ENCODE measurements at regions not wholly inside any gene's neighbourhood (a gene's known extent, or its start where the extent isn't known, plus 50 kb on each side); places are given as distances from the start of the nearest gene placed in this dataset.

GRCh38 chr18:45384962-45385315, 230.3 kb upstream of the SLC14A2 start:
- no peak for DNase-seq

DNA sequence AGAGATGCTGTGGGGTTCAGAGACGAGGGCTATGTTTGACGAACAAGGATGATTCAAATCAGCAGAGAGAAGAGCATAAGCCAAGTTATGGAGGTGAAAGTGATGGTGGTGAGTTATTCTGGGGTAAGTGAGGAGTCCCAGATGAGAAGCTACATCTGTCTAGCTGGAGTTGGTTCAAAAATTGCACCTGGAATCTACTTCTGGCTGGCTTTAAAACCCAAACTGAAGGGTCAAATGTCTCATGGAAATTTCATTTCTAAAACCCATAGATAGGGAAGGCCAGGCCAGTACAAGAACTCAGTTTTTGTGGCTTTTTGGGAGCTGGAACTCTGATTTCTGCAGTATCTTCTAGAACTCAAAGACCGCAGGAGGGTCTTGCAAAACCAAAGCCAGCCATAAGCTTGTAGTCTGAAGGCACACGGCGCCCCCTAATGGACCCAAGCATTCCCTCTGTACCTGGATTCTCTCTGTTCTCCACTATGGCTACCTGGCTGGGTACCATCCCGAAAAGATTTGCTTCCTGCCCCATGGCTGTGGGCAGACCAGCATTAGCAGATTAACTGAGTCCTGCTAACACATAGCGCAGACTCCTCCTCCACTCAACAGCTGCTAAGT, 229.1 kb upstream of the SLC14A2 start:
- DNase-seq = no peak

DNA sequence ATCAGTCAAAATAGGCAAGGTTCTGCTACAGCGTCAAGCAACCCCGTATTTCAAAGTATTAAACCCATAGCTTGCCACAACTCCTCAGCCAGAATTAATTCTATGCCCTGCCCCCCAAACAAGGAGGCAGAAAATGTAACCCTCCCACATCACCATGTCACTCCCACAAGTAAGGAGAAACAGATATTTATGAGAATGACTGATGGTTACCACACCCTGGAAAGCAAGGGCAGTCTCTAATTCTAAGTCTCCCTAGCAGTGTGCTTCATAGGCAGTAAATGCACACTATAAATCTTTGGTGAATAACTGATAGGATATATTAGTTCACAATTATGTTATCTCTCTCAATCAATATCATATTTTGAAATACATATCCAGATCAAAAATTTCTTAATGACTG, 228.0 kb upstream of the SLC14A2 start:
- DNase-seq = no peak

GRCh38 chr18:45398448-45398847, 216.8 kb upstream of the SLC14A2 start:
- no peak for DNase-seq

GRCh38 chr18:45399146-45399545, 216.1 kb upstream of the SLC14A2 start:
- no peak for DNase-seq

- DNase-seq = no peak
These were observed 215.6 kb upstream of the SLC14A2 start for GRCh38 chr18:45399643-45400042.

DNA sequence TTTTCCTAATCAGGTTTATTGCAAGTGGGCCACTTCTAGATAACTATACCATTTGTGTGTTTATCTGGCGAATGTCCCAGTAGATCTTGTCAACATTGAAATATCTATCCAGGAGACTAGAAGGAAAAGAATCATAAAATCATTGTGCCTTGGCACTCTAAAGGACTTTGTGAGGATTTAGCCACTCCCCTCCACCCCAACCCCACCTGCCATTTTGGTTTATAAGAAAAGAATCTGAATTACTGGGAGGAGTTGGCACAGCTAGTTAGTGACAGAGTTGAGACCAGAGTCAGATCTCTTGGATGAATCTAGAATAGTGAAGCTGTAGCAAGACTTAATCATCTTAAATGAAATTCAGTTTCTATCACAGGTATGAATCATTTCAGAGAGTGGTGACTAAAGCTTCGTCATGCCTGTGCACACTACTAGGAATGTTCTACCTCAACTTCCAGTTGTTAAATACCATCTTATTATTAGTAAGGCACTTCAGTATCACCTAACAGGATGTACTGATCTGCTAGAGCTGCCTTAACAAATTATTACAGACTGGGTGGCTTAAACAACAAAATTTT, 212.7 kb upstream of the SLC14A2 start:
- no peak for DNase-seq

DNA sequence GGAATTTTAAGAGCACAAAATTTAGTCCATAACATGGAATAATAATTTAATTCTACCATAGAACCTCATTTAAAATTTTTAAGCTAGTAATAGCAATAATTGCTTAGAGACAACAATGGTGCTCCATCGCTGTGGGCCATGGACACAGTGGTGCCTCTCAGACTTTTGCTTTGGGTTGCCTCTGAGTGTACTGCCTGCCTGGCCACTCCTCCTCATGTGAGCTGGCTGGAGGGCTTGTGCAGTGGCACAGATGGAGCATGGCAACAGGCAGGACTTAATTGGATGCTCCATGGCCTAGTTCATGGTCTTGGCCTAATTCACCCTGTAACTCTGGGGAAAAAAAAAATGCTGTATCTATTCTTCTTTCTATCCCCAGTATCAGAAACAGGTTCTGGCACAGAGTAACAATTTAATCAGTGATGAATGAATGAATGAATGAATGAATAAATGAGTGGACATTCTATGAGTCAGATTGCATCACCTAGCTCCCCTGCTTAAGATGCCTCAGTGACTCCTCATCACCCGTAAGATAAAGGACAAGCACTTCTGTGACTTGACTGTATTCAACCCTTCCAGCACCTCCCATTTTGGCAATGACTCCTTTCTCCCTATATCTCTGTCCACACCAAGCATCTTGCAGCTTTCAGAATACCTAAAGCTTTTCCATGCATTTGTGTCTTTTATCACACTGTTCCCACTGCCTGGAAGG, 211.8 kb upstream of the SLC14A2 start:
- no peak for DNase-seq

DNA sequence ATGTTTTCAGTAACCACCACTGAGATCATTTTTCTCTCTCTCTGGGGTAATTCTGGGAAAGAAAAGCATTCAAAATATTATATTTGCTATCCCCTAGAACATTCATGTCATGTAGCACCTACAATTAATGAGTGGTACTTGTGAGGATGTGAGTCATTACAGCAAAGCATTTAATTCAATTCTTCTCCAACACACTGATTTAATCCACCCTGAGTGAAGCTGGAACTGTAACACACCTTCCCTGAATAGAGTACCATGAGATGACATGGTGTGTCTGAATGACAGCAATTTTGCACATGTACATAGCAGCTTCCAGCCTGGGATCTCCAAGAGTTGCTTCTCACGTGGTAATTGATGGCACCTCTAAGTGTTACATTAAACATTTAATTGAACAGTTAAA, 207.1 kb upstream of the SLC14A2 start:
- no peak for DNase-seq

- DNase-seq = no peak
These were observed 205.3 kb upstream of the SLC14A2 start for GRCh38 chr18:45409971-45410370.

DNA sequence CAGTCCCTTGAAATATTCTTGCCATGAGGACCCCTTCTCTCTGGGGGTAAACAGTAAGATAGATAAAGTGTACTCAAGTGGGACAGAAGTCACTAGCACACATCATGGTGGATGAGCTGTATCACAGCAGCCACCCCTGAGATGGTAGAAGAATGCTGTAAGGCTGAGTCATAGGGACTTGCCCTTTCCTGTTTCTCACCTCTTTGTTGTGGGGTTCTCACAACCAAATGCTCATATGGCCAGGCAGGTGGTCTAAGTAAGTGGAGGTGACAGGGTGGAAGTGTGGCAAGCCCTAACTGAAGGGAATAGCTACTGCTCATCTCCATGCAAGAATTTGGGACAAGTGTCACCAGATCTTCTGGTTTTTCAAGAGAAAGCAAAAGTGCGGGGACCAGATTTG, 202.7 kb upstream of the SLC14A2 start:
- DNase-seq = no peak

DNA sequence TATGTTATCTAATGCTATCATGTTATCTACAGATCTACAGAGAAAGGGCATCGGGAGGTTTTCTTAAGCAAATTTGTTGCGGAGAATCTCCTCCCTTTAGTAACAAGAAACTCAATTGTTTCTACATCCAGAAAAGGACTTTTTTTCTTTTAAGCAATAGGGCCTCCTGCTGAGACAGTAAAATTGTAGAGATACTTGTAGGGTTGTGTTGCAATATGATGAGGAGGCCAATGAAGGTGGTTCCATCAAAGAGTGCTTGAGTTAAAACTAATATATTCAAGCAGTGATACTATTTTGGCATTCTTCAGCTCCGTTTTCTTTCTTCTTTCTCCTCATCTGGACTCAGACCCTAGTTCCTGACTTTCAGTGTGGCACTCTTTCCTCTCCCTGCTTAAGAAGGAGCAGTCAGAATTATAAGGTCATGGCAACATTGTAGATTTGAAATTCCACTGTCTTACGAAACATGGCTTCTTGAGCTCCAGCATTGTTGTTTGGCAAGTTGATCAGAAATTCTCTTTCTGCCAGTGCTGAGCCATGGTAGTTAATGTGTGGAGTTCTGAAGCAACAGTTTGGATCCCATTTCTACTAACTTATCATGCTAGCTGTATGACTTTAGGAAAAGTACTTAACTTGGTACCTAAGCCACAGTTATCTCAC, 202.0 kb upstream of the SLC14A2 start:
- DNase-seq = no peak

GRCh38 chr18:45415614-45416013, 199.7 kb upstream of the SLC14A2 start:
- DNase-seq = no peak

GRCh38 chr18:45416168-45416567, 199.1 kb upstream of the SLC14A2 start:
- DNase-seq = no peak

DNA sequence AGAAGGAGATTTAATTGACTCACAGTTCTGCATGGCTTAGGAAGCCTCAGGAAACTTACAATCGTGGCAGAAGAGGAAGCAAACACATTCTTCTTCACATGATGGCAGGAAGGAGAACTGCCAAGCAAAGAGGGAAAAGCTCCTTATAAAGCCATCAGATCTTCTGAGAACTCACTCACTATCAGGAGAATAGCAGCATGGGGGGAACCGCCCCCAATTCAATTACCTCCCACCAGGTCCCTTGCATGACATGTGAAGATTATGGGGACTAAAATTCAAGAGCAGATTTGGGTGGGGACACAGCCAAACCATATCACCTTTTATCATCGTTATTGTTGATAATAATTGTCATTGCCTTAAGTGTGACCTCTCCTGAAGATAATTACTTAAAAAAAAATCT, 197.9 kb upstream of the SLC14A2 start:
- no peak for DNase-seq

- DNase-seq = no peak
These were observed 191.6 kb upstream of the SLC14A2 start for GRCh38 chr18:45423659-45424058.

GRCh38 chr18:45430041-45430440, 185.2 kb upstream of the SLC14A2 start:
- no peak for DNase-seq

DNA sequence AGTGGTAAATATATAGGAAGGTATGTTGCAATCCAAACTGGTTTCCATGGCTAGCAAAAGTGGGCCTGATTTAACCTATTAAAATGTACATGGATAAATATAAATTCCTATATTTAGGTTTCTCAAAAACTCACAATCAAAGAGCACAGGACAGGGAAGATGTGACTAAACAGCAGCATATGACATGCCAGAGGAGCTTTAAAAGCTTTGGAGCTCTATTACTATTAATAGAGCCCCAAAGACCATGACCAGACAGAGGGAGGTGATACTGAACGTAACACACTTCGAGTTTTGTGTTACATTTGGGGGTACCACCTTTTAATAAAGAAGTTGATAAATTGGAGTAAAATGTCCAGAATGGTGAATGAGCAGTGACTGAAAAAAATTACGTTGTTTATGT, 179.5 kb upstream of the SLC14A2 start:
- no peak for DNase-seq

DNA sequence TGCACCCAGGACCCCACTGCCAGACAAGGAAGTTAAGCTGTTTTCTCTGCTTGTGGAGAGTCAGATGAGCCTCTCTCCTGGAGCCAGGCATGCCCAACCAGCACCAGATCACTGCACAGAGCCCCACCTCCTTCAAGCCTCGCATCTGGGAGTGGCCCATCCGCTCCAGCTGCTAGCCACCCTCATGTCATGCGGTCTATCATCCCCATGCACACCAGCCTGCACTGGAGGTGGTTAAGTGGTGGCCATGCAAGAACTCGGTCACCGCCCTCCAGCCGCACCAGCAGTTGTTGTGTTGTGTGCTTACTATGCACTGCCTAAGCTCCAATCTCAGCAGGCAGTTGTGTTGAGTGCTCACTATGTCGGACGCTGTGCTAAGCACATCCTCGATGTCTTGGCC, 177.9 kb upstream of the SLC14A2 start:
- DNase-seq = no peak

GRCh38 chr18:45439851-45440645, 175.2 kb upstream of the SLC14A2 start:
- no peak for DNase-seq

DNA sequence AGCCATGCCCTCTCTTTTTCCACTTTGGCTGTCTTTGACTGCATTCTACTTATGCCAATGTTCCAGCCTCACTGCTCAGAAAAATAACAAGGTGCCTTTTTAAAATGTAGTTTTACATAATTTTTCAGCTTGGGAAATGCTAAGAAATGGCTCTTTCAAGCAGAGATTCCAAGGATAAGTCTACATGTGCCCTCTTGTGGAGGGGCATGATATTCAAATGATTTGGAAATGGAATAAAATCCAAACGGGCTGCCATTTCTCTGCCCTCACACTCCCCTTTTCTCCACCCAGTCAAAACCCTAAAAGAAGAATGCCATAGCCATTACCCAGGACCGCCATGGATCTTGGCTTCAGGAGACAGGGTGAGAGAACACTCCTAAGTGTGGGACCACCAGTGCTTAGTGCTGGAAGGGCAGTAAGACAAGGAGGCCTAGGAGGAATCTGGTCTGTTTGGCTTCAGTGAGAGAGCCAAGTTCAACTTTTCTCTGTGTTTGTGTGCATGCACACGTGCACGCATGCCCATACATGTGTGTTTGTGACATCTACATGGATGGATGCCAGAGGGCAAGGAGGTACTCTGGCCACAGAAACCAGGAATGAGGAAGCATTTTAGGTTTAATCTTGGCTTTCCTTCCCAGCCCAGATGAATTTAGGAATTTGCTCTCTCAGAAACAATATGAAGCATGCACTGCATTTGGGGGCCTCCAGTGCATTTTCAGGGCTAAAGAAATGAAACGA, 174.0 kb upstream of the SLC14A2 start:
- DNase-seq = no peak

- DNase-seq = no peak
These were observed 171.2 kb upstream of the SLC14A2 start for GRCh38 chr18:45444040-45444439.
